Retina (tissue), 1 donor: ENCODE measurements at regions not wholly inside any gene's neighbourhood (a gene's known extent, or its start where the extent isn't known, plus 50 kb on each side); places are given as distances from the start of the nearest gene placed in this dataset.

Source experiments
- DNase-seq: peaks from one replicate; pipeline ENCODE4 v3.0.0-alpha.2; 2016

DNA sequence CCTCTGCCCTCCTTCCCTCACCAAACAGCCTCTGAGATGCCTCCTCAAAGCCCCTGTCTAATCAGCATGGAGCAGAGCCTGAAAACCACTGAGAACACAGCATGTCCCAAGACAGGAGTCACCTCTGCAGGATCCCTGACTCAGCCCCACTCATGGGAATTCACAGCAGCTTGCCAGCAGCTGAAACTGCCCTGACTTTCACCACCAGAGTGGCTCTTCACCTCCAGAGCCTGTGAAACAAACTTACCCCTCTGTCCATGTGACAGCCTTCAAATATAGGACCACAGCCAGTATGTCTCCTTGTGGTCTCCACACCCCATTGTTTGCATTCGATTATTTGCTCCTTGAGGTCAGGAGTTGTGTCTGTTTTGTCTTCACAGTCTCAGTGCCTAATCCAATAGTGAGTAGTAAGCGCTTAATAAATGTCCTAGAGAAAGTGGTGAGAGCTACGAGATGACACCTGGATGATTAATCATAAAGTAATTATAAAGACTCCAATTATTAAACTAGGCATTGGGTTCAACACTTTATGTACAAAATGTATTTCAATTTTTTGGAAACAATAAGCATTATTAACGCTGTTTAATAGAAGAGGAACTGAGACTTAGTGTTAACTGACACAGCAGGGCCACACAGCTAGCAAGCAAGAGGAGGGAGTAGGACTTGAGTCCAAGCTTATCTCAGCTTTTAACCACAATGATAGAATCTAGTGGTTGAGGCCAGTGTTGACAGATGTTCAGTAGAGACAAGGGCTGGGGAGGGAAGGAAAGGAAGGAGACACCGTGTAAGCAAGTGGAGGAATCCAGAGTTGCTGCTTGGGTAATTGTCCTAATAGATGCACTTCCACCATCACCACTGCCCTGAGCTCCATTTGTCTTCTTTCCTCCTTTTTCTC is 358.7 kb upstream of the TNP1 start:
- DNase-seq: no peak

DNA sequence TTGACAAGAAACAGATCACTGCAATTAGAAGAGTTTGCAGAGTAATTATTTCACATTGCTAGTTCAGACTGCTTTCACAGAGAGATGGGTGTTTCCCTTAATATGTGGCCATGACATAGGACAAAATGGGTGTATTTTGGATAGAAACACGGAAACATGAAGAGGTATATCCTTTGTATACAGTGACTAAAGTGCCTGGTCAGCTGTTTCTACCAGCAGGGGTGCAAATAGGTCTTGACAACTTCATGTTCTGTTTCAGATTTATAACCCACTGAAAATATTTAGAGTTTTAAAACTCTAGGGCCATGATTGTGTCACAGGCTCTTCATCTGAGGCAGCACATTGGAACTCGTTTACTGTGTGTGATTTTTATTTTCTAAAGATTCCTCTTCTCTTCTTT is 357.1 kb upstream of the TNP1 start:
- no peak for DNase-seq

DNA sequence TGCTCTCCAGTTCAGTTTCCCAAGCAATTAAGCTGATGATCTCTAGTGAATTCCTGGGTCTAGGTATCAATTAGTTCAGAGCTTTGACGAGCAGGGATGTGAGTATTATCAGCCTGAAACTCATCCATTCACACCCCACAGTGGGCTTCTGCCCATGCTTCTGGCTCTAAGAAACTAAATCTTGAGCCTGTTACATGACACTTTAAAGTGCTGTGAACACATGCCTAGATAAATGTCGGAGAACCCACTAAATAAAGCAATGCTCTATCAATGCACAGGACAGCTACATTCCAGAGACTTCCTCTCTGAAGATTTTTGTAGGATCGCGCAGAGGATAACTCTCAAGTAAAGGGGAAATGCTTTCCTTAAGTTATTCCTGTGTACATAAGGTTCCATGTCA is 356.5 kb upstream of the TNP1 start:
- no peak for DNase-seq

DNA sequence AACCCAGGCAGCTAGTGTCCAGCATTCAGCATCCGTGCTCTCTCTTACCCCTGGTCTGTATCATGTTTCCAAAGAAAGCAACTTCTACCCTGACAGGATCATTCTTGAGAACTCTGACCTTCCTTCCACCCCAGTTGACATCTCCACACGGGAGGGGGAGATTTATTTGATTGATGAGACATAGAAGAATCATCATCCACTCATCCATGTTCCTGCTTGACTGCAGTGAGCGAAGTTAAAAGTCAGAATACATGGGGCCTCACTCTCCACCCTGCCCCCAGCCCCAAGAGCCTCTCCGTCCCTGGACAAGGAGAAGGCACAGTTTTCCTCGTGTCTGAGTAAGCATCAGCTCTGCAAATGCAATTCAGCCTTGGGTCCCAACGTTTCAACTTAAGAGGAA is 356.0 kb upstream of the TNP1 start:
- DNase-seq: no peak

DNA sequence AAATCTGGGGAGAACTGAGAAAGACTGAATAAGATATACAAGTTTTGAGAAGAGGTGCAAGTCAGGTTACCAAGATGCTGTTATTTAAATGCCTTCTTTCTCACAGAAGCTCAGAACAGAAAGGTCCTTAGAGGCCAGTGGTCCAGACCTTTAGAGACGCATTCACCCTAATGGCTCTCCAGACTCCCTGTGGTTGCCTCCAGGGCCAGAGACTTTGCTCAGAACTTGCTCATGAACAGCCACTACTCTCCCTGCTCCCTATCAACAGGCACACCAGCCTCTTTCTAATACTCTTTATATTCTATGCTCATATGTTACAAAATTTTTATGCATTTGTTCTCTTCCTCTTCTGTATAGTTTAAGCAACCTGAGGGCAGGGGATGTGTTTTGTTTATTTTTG is 349.0 kb upstream of the TNP1 start:
- no peak for DNase-seq

DNA sequence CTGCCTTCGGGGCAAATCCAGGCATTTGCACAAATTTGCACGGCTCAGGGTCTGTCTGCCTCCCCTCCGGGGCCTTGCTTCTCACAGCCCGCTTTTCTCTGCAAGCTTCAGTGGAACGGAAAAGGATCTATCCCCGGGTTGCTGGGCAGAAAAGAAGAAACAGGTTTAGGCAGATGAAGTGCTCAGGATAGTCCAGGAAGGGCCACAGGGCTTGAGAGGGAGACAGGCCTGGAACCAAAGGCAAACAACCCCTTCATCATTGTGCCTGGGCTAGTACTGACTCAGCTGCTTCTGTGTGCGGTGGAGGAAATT is 347.8 kb upstream of the TNP1 start:
- peak; percentile 30 for DNase-seq

DNA sequence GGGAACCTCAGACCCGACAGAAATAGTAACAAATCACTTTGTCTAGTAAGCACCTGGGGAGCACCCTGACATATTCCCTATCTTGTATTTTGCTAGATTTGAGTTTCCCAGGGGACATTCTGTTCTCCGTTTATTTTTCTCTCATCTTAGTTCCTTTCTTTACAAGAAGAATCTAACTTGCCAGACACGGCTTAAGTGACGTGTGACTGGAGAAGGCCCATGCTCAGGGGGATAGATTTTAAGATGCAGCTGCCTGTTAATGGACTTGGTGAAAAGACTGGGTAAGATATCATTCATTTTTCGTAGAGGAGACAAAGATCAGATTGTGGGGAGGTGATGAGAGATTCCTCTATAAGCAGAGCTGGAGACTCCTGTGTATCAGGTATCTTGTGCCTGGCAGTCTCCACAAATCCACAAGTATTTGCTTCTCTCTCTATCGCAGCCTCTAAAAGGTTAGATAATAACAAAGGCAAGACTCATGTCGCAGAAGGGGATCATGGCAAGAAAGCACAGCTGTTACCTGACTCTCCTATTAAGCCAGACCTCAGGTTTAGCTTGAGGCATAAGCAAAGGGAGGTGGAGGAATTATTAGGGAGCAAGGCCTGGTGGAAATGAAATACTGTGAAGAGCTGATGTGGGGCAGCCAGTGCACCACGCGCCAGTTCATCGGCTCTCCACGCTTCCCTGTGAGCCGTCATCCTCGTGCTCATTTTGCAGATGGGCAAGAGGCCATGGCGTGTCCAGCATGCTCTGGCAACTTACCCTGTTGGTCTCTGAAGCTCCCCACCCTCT is 347.2 kb upstream of the TNP1 start:
- DNase-seq: peak; percentile 26

DNA sequence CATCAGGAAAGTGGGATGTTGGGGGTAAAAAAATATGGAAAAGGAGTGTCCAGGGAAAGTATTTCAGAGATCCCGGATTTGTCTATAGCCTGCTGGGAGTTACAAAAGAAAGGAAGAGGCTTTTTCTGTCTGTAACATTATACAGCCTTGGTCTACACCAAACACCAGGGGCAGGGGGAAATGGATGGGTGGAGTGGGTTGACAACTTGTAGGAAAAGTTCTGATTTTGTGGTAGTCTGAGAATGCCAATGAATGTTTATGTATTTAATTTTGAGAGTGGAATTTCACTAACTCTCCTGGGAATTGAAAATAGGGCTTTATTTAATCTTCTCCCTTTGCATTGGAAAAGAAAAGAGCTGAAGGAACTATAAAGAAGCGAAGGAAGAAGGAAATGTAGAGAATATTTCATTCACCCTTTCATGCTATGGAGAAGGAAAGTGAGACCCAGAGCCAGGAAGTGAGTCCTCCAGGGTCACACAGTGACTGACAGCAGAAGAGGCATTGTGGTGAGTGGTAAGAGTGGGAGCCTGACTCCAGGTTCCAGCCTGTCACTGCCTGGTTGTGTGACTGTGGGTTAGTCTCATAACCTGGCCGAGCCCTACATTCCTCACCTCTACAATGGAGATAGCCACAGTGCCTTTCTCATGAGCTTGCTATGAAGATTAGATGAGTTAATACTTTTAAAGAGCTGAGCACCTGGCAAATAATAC is 346.3 kb upstream of the TNP1 start:
- DNase-seq: no peak

DNA sequence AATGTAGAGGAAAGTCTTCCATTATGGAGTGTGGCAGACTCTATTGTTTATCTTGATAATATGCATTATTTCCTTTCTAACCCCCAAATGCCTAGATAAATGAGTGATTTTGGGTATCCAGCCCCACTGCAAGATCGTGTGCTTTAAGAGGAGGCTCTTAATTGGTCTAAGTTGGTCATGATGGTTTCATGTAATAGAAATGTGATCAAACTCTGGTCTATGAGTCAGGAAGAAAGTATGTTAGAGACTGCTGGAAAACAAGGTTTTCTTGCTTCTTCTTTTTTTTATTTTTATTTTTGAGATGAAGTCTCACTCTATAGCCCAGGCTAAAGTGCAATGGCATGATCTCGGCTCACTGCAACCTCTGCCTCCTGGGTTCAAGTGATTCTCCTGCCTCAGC is 344.5 kb upstream of the TNP1 start:
- DNase-seq: no peak

DNA sequence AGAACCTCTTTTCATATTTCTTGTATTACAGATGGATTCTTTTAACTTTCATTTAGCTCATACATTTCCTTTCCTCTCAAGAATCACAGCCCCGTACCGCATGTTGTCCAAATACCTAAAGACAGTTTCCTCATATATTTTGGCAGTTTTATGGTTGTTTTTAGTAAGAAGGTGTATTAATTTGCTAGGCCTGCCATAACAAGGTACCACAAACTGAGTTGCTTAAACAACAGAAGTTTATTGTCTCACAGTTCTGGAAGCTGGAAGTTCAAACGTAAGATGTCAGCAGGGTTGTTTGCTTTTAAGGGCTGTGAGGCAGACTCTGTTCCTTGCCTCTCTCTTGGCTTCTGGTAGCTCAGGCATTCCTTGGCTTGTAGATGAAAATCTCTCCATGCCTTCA is 343.2 kb upstream of the TNP1 start:
- no peak for DNase-seq

DNA sequence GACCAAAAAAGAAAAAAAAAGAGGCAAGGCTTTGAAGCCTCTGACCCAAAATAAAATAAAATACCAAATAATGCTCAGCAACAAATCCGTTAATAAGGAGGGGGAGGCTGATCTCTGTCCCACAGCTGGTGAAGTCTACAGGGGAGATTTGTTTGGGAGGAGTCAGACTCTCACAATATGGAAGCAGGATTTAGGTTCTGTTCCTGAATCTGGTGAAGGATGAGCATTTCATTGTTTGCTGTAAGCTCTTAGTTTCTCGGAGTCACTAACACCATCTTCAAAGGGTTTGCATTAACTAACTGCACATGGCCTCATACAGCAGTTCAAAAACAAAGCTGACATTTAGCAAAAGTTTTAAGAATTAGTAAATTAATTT is 339.4 kb upstream of the TNP1 start:
- DNase-seq: no peak

DNA sequence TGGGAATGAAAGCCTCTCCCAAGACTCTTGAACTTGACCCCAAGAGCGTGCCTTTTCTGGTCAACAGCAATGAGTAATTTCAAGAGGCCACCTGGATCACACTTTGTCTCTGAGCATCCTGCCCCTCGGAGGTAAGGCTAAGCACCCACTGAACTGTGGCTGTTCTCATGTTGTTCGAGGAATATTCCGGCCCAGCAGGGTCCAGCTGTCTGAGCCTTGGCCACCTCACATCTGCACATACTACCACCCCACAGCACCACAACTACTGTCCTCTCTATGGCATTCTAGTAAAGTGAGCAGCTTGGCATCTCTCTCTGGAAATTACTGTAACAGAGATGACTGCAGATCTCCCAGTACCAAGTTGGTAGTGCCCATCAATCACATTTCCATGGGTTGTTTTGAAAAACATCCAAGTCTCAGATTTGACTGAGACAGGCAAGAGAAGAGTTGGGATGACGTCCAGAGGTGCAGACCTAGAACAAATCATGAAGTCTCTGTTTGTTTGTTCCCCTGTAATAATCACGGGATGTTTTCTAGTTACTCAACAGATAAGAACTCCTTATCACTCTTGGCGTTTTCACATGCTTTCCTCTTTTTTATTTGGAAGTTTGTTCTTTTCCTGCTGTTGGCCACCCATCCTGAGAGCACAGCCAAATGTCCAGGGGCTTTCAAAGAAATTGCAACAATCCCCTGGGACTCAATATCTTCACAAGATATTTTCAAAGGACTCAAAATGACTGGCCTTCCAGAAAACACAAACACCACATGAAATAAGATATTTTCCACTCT is 336.0 kb upstream of the TNP1 start:
- no peak for DNase-seq

DNA sequence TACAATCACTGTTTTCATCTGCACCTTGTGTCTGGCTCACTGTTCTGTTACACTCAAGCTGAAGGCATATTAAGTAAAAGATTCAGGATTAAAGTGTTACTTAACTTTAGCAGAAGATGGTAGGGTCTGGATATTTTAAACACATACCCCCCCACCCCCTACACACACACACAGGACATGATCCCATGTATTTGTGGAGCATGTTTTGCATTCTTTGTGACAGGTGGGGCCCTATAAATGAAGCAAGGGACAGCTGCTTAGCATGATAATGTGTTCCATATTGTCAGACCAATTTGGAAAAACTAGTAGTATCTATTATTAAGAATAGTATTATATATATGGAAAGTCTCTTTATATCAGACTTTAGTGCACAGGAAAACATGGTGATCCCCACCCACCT is 335.2 kb upstream of the TNP1 start:
- DNase-seq: no peak

DNA sequence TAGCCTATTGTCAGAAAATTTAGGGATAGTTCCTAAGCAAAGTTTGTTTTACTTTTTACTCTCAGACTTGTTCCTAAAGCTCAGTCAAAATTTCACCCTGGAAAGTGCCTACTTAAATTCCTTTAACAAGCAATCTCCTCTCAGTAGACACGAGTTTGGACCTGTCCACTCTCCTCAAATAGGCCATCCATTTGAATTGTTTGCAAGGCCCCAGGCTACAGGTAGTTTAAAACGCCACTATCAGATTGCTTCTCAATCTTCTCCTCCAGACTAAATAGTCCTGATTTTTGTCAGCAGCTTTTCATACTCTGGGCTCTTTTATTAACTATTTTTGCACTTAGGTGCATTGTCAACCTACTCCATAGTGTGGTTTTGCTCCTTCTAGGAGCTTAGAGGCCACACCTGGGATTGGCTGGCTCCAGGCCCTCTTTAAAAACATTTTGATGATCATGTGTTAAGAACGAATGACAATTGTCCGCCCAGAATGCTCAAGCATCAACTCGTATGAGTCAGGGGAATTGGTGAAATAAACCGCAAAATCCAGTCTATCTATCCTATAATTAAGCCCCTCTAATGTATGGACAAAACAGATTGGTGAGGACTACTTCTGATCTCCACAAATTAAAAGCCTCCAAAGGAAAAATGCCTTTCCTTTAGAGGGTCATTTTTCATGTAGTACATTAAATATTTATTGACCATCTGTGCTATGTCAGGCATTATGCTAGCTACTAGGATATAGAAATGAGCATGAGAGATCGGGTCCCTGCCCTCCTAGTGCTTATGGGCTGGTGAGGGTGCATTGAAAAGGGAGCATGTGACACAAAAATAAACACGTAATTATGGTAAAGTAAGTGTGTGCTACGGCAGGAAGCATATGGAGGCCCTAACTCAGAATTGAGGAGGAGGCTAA is 333.8 kb upstream of the TNP1 start:
- DNase-seq: peak; percentile 34

DNA sequence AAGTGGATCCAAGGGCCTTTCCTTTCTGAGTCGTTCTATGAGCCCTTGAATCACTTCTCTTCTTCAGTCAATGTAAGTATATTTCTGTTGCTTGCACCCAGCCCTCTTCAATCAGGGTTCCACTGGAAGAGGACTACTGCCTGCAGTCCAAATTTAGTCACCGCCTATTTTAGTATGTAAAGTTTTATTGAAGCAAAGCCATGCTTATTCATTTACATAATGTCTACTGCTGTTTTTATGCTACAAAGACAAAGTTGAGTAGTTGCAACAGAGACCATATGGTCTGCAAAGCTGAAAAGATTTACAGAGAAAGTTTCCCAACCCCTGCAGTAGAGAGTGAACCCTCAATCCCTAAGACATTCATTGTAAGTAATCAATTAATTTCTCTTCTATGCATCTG is 332.5 kb upstream of the TNP1 start:
- DNase-seq: no peak

DNA sequence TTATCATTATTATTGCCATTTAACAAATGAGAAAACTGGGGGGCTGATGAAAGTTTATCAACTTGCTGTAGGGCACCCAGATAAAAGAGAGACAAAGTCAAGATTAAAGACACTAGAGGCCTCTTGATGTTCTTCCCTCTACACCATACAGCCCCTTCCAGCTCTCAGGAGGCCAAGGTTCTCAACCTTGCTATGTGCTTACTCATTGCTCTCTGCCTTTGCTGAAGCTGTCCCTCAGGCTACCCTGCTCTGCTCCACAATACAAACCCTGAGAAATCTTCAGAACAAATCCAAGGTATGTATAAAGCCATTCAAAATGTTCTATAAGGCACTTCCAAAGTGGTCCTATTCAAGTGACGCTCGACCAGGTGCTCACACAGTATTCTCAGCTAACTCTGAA is 329.9 kb upstream of the TNP1 start:
- no peak for DNase-seq

DNA sequence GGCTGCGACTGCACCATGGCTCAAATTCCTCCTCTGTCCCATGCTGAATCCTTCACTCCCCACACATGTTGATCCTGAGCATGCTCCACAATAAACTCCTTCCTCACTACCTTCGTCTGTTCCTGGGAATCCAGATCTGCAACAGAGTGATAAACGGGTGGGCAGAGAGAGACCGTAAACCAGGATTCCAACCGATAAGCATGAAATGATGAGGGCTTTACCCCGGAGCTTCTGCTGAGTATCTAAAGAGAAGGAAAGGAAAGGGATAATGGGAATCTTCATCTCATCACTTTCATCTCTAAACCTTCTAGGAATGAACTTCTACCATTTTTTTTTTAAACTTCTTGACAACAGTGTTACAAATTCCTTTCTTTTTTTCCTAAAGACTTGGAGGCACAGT is 329.3 kb upstream of the TNP1 start:
- DNase-seq: no peak

DNA sequence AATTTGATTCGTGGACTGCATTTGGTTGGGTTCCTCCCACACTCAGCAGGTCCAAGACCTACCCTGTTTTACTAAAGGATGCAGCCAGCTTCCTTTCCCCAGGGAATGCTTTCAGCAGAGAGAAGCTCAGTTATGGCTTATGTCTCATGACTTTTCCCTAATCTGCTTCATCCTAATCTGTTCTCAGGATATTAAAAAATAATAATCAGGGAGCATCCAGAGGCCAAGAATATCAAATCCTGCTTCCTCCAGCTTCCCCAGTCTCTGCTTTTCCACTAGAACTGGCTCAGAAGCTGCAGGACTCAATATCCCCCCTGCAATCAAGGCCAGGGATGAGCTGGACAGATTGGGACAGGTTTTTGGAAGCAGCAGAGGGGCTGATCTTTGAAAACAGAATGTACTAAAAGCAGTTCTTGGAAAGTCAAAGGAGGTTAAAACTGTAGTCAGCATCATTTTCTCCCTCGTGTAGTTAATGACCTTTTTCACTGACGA is 326.9 kb upstream of the TNP1 start:
- no peak for DNase-seq

DNA sequence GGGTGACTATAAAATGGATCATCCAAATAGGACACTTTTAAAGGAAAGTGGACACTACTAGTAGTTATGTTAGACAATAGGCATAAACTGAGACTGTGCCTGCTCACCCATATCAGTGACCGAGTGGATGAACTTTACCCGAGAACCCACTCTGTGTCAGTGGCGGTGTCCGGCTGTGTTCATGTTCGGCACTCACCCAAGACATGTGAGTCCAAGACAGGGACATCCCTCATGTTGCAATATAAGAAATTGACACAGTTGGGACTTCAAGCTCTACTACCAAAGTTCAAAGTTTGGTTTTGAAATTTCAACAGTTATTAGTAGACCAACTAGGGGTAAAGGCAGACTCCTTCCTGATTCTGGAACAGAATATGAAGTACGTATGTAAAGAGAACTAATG is 326.3 kb upstream of the TNP1 start:
- DNase-seq: no peak

DNA sequence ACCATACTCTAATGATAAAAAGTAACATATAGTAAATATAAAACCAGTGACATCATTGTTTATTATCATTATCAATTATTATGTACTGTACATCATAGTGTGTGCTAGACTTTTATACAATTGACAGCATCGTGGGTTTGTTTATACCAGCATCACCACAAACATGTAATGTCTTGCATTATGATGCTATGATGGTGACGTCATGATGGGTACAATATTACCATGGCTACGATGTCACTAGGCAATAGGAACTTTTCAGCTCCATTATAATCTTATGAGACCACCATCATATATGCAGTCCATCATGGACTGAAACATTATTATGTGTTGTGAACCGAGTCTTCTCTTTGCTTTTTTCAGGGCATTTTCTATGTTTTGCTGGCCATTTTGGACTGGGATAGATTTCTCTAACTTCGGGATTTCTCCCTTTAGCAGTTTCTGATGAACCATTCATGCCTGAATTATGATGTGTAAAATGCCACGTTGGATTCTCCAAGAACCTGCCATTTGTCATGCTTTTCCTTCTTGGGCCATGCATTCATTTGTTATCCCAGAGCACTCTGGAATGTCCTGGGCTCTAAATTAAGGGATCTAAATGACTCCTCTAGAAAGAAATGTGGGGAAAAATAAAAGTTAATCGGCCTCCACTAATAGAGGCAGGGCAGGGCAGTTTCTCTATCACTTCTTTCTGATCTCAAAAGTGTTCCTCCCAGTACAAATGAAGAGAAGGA is 325.6 kb upstream of the TNP1 start:
- DNase-seq: no peak

DNA sequence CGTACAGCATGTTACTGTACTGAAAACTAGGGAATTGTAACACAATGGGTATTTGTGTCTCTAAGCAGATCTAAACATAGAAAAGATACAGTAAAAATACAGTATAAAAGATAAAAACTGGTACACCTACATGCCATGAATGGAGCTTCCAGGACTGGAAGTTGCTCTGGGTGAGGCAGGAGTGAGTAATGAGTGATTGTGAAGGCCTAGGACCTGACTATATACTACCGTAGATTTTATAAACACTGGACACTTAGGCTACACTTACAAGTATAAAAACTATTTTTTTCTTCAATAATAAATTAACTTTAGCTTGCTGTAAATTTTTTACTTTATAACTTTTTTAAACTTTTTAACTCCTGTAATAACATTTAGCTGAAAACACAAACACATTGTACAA is 324.4 kb upstream of the TNP1 start:
- no peak for DNase-seq
